Gastroesophageal sphincter (tissue), 4 donors: ENCODE measurements at regions not wholly inside any gene's neighbourhood (a gene's known extent, or its start where the extent isn't known, plus 50 kb on each side); places are given as distances from the start of the nearest gene placed in this dataset.

ENCODE experiments used
- ATAC-seq: fragments of 150-250 bp; one replicate; pipeline ENCODE4 v1.9.1; 2016; ENCODE audit warnings: mild to moderate bottlenecking, moderate library complexity
- H3K27ac ChIP-seq, 4 donors: fragments of 200-600 bp; sonication (generic) in 3 of 4; 1 replicate in 3 of 4; 2 replicates in 1 of 4; pipeline ENCODE4 v1.5.1; 2016 to 2019
- H3K27me3 ChIP-seq: fragments of 200-600 bp; sonication (generic); one replicate; pipeline ENCODE4 v1.5.1; 2019
- H3K36me3 ChIP-seq, 2 donors: fragments of 200-600 bp; sonication (generic); one replicate each; pipeline ENCODE4 v1.5.1; 2019; ENCODE audit warnings: control low read depth in 1 of 2
- H3K4me1 ChIP-seq, 3 donors: fragments of 200-600 bp; sonication (generic); 1 replicate in 2 of 3; 2 replicates in 1 of 3; pipeline ENCODE4 v1.5.1; 2016 to 2019; ENCODE audit warnings: control low read depth in 2 of 3
- H3K4me3 ChIP-seq, 2 donors: fragments of 200-600 bp; sonication (generic); one replicate each; pipeline ENCODE4 v1.5.1; 2019; ENCODE audit warnings: mild to moderate bottlenecking in 1 of 2, moderate library complexity in 1 of 2
- H3K9me3 ChIP-seq, 3 donors: fragments of 200-600 bp; sonication (generic); one replicate each; pipeline ENCODE4 v1.5.1; 2017 to 2019; ENCODE audit warnings: control low read depth in 2 of 3
- EP300 ChIP-seq: sonication (generic); formaldehyde crosslinking; IDR thresholded peaks from one replicate; pipeline ENCODE4 v1.6.1; 2017; ENCODE audit warnings: antibody characterized with exemption, mild to moderate bottlenecking
- POLR2A ChIP-seq, 2 donors: fragments of 450-650 bp; IDR thresholded peaks; one replicate each; pipeline ENCODE4 v1.6.1; 2017; ENCODE audit warnings: antibody characterized with exemption in 2 of 2, mild to moderate bottlenecking in 2 of 2, moderate library complexity in 1 of 2
- POLR2AphosphoS5 ChIP-seq: sonication (generic); formaldehyde crosslinking; IDR thresholded peaks from one replicate; pipeline ENCODE4 v1.6.1; 2017; ENCODE audit warnings: antibody characterized with exemption
- WGBS, 2 donors: methylation state at CpG; one replicate each; pipeline ENCODE4 v1.1.5; 2018; ENCODE audit warnings: low coverage in 1 of 2; 5-methylcytosine and 5-hydroxymethylcytosine counted together
- TF ChIP-seq, protein P1 (sequence below), 4 experiments: fragments of 200-600 bp in 2 of 4; fragments of 450-650 bp in 2 of 4; sonication (generic) in 1 of 4; IDR thresholded peaks; one replicate each; pipeline ENCODE4 v1.5.1; 2017 to 2019; ENCODE audit warnings: antibody characterized with exemption in 4 of 4, mild to moderate bottlenecking in 2 of 4, moderate library complexity in 2 of 4

DNA sequence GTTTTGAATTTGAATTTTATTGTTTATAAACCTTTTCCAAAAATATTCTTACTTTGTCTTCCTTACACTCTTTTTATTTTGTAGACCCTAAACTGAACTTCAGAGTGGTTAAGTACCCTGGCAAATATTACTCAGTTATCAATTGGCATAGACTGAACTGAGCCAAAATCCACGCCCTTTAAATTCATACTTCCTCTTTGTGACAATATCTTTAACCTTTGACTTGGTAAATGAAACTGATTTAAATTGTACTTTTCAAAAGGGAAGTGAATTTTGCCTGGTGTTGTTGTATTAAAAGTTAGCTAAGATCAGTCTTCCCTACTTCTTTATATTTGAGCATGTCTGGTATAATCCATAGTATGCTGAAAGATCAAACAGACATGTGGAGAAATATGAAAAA is 184.3 kb upstream of the USP15 start:
- ATAC-seq, result no peak
- WGBS, 2 donors, result 64 to 89% methylated on average over 1 of the region's 1 CpG

DNA sequence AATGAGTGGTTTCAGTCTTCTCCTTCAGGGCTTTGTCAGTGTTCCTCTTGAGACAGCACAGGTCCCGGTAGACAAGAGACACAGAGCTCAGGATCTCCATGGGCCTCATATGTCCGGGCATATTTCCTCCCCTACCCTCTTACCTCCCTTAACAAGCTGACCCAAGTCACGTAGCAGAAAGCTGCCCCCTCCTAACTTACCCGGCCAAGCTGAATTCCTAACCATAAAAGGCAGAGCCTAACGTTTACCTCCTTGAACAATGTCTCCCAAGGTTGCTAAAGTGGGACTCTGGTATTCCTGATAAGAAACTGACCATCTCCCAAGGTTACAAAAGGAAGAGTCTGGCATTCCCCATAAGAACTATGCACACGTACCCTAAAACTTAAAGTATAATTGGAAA is 182.2 kb upstream of the USP15 start:
- ATAC-seq, result no peak
- no peak overlapping the region for H3K27ac ChIP-seq
- no peak overlapping the region for H3K4me3 ChIP-seq
- H3K4me1 ChIP-seq, result peaks cover 0 to 4% (median 0%) of the 10 kb centered on the region in 3 donors
- TF ChIP-seq, protein P1, sequence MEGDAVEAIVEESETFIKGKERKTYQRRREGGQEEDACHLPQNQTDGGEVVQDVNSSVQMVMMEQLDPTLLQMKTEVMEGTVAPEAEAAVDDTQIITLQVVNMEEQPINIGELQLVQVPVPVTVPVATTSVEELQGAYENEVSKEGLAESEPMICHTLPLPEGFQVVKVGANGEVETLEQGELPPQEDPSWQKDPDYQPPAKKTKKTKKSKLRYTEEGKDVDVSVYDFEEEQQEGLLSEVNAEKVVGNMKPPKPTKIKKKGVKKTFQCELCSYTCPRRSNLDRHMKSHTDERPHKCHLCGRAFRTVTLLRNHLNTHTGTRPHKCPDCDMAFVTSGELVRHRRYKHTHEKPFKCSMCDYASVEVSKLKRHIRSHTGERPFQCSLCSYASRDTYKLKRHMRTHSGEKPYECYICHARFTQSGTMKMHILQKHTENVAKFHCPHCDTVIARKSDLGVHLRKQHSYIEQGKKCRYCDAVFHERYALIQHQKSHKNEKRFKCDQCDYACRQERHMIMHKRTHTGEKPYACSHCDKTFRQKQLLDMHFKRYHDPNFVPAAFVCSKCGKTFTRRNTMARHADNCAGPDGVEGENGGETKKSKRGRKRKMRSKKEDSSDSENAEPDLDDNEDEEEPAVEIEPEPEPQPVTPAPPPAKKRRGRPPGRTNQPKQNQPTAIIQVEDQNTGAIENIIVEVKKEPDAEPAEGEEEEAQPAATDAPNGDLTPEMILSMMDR (IDR thresholded peaks at IDR 0.05), result no peak
- TF ChIP-seq POLR2AphosphoS5, result no peak
- no peak for TF ChIP-seq EP300
- TF ChIP-seq POLR2A (IDR thresholded peaks at IDR 0.05), result no peak
- 32 to 53% methylated on average over 5 to 6 of the region's 6 CpGs for WGBS, 2 donors
- no peaks in the 10 kb centered on the region for H3K9me3 ChIP-seq
- no peaks in the 10 kb centered on the region for H3K27me3 ChIP-seq
- H3K36me3 ChIP-seq, result no peaks in the 10 kb centered on the region

More for the DNA sequence above, 184.3 kb upstream of the USP15 start:
- no peak for TF ChIP-seq POLR2AphosphoS5
- no peaks in the 10 kb centered on the region for H3K9me3 ChIP-seq
- H3K4me3 ChIP-seq, result no peak overlapping the region
- no peaks in the 10 kb centered on the region for H3K36me3 ChIP-seq
- no peak overlapping the region for H3K27ac ChIP-seq
- no peaks in the 10 kb centered on the region for H3K27me3 ChIP-seq
- peaks cover 0 to 4% (median 0%) of the 10 kb centered on the region in 3 donors for H3K4me1 ChIP-seq

DNA sequence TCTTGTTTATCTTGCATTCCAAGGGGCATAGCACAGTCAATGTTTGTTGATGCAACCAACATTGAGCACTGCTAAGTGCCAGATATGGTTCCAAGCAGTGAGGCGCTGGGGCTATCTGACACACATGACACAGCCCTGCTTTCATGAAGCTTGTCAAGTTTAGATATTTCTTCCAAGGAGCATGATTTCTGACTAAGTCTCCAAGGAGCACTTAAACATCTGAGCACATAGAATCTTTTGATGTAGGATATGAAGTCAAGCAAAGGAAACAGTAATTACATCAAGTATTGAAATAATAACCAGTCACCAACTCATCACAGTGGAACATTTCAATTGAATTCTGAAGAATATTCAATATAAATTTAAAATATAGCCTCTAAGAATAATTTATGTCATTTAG is 177.8 kb upstream of the USP15 start:
- no peak for ATAC-seq
- WGBS, 2 donors, result no CpG with 5 or more reads among the region's 1 CpG

DNA sequence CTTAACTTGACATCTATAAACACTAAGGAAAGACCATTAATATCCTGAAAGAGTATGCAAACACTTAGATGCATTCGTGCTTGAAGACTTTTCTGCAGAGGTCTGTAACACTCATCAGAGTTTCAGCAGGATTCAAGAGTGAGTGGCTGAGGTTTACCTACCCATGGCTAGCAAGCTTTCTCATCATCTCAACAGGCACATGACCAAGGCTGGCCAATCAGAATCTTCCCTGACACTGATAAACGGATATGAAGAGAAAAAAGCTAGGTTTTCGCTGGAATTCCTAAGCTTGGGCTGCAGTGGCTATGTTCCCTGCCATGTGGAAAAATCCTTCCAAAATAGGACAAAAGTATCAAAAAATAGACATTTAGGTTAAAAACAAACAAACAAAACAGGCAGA is 162.1 kb upstream of the USP15 start:
- WGBS, 2 donors, result 52 to 61% methylated on average over 2 to 3 of the region's 3 CpGs
- no peak overlapping the region for H3K27ac ChIP-seq
- no peaks in the 10 kb centered on the region for H3K4me1 ChIP-seq
- no peaks in the 10 kb centered on the region for H3K9me3 ChIP-seq
- H3K27me3 ChIP-seq, result no peaks in the 10 kb centered on the region
- H3K36me3 ChIP-seq, result no peaks in the 10 kb centered on the region
- no peak for ATAC-seq
- no peak overlapping the region for H3K4me3 ChIP-seq
- TF ChIP-seq POLR2A (IDR thresholded peaks at IDR 0.05), result no peak
- no peak for TF ChIP-seq EP300
- no peak for TF ChIP-seq POLR2AphosphoS5
- TF ChIP-seq, protein P1 (IDR thresholded peaks at IDR 0.05), result no peak

More for the DNA sequence above, 177.8 kb upstream of the USP15 start:
- H3K4me1 ChIP-seq, result peaks cover 0 to 4% (median 0%) of the 10 kb centered on the region in 3 donors
- H3K36me3 ChIP-seq, result no peaks in the 10 kb centered on the region
- no peak overlapping the region for H3K4me3 ChIP-seq
- TF ChIP-seq, protein P1 (IDR thresholded peaks at IDR 0.05), result no peak
- TF ChIP-seq POLR2AphosphoS5 (no peak), POLR2A (IDR thresholded peaks at IDR 0.05) (no peak), EP300 (no peak)
- H3K27ac ChIP-seq, result no peak overlapping the region
- H3K27me3 ChIP-seq, result no peaks in the 10 kb centered on the region
- peaks cover 0 to 9% (median 0%) of the 10 kb centered on the region in 3 donors for H3K9me3 ChIP-seq

DNA sequence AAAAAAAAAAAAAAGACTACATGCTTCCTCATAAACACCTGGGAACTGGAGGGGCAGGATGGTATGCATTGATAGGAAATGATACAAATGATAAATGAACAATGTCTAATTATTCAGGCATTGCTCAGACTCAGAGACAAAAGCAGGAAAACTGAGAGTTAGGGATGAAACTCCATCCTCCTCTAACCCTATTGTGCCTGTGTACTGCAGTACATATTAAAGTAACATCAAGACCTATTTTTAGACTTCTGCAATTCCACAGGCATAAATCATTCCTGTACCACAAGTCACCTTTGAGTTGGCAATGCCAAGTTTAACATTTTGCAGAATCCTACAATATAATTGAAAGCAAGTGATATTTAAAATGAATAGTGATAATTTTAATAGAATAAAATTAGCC is 156.5 kb upstream of the USP15 start:
- H3K27me3 ChIP-seq, result no peaks in the 10 kb centered on the region
- no peaks in the 10 kb centered on the region for H3K9me3 ChIP-seq
- ATAC-seq, result no peak
- TF ChIP-seq POLR2A (IDR thresholded peaks at IDR 0.05), result no peak
- TF ChIP-seq, protein P1 (IDR thresholded peaks at IDR 0.05), result no peak
- TF ChIP-seq EP300, result no peak
- no peak for TF ChIP-seq POLR2AphosphoS5
- no peaks in the 10 kb centered on the region for H3K36me3 ChIP-seq
- peaks cover 0 to 10% (median 0%) of the 10 kb centered on the region in 3 donors for H3K4me1 ChIP-seq
- no peak overlapping the region for H3K27ac ChIP-seq
- H3K4me3 ChIP-seq, result no peak overlapping the region
